ENCODE measurements at regions not wholly inside any gene's neighbourhood (a gene's known extent, or its start where the extent isn't known, plus 50 kb on each side); places are given as distances from the start of the nearest gene placed in this dataset.

DNA sequence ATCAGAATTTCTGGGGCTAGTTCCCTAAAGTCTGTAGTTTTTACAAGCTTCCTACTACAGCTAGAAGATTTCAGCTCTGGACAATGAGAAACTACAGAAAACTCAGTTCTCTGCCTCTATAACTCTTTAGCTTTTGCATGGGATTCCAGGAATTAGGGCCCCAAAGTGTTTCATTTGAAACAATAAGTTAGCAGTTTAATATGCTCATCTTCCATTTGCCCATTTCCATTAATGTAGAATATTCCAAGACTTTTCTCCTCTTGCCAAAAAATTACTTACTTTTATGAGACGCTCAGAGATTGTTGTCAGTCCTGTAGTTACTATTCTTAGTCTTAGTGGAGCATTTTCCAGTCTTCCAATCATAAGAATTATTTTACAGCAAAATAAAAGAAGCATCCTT, 719.9 kb downstream of the ADGRL2 start:
- TF ChIP-seq, protein P1, sequence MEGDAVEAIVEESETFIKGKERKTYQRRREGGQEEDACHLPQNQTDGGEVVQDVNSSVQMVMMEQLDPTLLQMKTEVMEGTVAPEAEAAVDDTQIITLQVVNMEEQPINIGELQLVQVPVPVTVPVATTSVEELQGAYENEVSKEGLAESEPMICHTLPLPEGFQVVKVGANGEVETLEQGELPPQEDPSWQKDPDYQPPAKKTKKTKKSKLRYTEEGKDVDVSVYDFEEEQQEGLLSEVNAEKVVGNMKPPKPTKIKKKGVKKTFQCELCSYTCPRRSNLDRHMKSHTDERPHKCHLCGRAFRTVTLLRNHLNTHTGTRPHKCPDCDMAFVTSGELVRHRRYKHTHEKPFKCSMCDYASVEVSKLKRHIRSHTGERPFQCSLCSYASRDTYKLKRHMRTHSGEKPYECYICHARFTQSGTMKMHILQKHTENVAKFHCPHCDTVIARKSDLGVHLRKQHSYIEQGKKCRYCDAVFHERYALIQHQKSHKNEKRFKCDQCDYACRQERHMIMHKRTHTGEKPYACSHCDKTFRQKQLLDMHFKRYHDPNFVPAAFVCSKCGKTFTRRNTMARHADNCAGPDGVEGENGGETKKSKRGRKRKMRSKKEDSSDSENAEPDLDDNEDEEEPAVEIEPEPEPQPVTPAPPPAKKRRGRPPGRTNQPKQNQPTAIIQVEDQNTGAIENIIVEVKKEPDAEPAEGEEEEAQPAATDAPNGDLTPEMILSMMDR (conservative IDR thresholded peaks at IDR 0.05; ENCODE audit: low read depth, low read length), result no peak
- no peak for TF ChIP-seq EZH2 (IDR thresholded peaks at IDR 0.05; ENCODE audit: borderline replicate concordance, low read depth, low read length, poor library complexity, severe bottlenecking)

Measured in A673 (cell line).